Mesothelial cell of epicardium (in vitro differentiated cells): ENCODE measurements at regions not wholly inside any gene's neighbourhood (a gene's known extent, or its start where the extent isn't known, plus 50 kb on each side); places are given as distances from the start of the nearest gene placed in this dataset.
"Not testable (repeated sequence)": the region's sequence is repeated elsewhere in the genome, so short reads cannot be mapped to it uniquely, and the experiment has no call there.

Experiments
- DNase-seq, 2 experiments: peaks; one replicate each; pipeline ENCODE4 v3.0.0; 2021; ENCODE audit warnings: low spot score in 2 of 2; ENCODE audit not compliant: unreplicated experiment in 2 of 2
- H3K27ac Mint-ChIP-seq: 2 replicates; pipeline ENCODE4 v1.8.0; 2021; ENCODE audit warnings: mixed read lengths
- H3K27me3 Mint-ChIP-seq: 2 replicates; pipeline ENCODE4 v1.8.0; 2021; ENCODE audit warnings: low read depth, mixed read lengths
- H3K36me3 Mint-ChIP-seq: 2 replicates; pipeline ENCODE4 v1.8.0; 2021; ENCODE audit warnings: mixed read lengths
- H3K4me1 Mint-ChIP-seq: 2 replicates; pipeline ENCODE4 v1.8.0; 2021; ENCODE audit warnings: mixed read lengths
- H3K4me3 Mint-ChIP-seq: 2 replicates; pipeline ENCODE4 v1.8.0; 2021; ENCODE audit warnings: mild to moderate bottlenecking, moderate library complexity, mixed read lengths
- H3K9me3 Mint-ChIP-seq: 2 replicates; pipeline ENCODE4 v1.8.0; 2021; ENCODE audit warnings: mixed read lengths
- TF ChIP-seq, protein P1 (sequence below): fragments of 200-600 bp; sonication (generic); IDR thresholded peaks from one replicate; pipeline ENCODE4 v1.5.0; 2021; ENCODE audit warnings: antibody characterized with exemption; ENCODE audit not compliant: unreplicated experiment

GRCh38 chr15:95194746-95195145, 963.4 kb downstream of the MCTP2 start:
- TF ChIP-seq, protein P1, sequence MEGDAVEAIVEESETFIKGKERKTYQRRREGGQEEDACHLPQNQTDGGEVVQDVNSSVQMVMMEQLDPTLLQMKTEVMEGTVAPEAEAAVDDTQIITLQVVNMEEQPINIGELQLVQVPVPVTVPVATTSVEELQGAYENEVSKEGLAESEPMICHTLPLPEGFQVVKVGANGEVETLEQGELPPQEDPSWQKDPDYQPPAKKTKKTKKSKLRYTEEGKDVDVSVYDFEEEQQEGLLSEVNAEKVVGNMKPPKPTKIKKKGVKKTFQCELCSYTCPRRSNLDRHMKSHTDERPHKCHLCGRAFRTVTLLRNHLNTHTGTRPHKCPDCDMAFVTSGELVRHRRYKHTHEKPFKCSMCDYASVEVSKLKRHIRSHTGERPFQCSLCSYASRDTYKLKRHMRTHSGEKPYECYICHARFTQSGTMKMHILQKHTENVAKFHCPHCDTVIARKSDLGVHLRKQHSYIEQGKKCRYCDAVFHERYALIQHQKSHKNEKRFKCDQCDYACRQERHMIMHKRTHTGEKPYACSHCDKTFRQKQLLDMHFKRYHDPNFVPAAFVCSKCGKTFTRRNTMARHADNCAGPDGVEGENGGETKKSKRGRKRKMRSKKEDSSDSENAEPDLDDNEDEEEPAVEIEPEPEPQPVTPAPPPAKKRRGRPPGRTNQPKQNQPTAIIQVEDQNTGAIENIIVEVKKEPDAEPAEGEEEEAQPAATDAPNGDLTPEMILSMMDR, result no peak
- Mint-ChIP-seq H3K36me3 (peaks cover 7% of the 10 kb centered on the region), H3K27ac (no peak overlapping the region), H3K4me1 (peaks cover 34% of the 10 kb centered on the region), H3K4me3 (no peak overlapping the region), H3K9me3 (peaks cover 7% of the 10 kb centered on the region), H3K27me3 (no peaks in the 10 kb centered on the region)
- DNase-seq, result no peak

- H3K27me3 Mint-ChIP-seq, result no peaks in the 10 kb centered on the region
- H3K36me3 Mint-ChIP-seq, result peaks cover 13% of the 10 kb centered on the region
- peak overlapping the region; percentile 85 for H3K27ac Mint-ChIP-seq
- H3K4me3 Mint-ChIP-seq, result peak overlapping the region; percentile 68
- DNase-seq, result no peak
- H3K9me3 Mint-ChIP-seq, result peaks cover 18% of the 10 kb centered on the region
- H3K4me1 Mint-ChIP-seq, result peaks cover 31% of the 10 kb centered on the region
- TF ChIP-seq, protein P1, result no peak
Measured at GRCh38 chr15:95196176-95196915, 965.0 kb downstream of the MCTP2 start.

DNA sequence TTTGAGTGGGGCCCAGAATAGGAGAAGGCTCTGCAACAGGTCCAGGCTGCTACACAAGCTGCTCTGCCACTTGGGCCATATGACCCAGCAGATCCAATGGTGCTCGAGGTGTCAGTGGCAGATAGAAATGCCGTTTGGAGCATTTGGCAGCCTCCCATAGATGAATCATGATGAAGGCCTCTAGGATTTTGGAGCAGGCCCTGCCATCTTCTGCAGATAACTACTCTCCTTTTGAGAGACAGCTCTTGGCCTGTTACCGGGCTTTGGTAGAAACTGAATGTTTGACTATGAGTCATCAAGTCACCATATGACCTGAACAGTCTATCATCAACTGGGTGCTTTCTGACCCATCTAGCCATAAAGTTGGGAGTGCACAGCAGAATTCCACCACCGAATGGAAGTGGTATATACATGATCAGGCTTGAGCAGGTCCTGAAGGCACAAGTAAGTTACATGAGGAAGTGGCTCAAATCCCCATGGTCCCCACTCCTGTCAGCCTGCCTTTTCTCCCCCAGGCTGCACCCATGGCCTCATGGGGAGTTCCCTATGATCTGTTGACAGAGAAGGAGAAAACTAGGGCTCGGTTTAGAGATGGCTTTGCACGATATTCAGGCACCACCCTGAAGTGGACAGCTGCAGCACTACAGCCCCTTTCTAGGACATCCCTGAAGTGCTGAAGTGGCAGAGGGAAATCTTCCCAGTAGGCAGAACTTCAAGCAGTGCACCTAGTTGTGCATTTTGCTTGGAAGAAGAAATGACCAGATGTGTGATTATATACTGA, 971.4 kb downstream of the MCTP2 start:
- Mint-ChIP-seq H3K4me1 (no peaks in the 10 kb centered on the region), H3K4me3 (no peak overlapping the region), H3K27ac (no peak overlapping the region), H3K27me3 (no peaks in the 10 kb centered on the region), H3K9me3 (peaks cover 56% of the 10 kb centered on the region), H3K36me3 (peaks cover 29% of the 10 kb centered on the region)
- DNase-seq, result no peak
- TF ChIP-seq, protein P1, result no peak

DNA sequence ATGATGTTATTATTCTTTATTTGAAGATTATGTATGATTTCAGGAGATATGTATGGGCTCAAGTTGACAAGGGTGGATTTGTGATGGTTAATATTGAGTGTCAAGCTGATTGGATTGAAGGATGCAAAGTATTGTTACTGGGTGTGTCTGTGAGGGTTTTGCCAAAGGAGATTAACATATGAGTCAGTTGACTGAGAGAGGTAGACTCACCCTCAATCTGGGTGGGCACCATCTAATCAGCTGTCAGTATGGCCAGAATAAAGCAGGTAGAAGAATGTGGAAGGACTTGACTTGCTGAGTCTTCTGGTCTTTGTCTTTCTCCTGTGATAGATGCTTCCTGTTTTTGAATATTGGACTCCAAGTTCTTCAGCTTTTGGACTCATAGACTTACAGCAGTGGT, 973.7 kb downstream of the MCTP2 start:
- Mint-ChIP-seq H3K27me3 (no peaks in the 10 kb centered on the region), H3K27ac (no peak overlapping the region), H3K36me3 (peaks cover 19% of the 10 kb centered on the region), H3K4me1 (no peaks in the 10 kb centered on the region), H3K4me3 (no peak overlapping the region), H3K9me3 (peaks cover 58% of the 10 kb centered on the region)
- TF ChIP-seq, protein P1, result no peak
- no peak for DNase-seq

- not testable (repeated sequence) for H3K27ac Mint-ChIP-seq, H3K27me3 Mint-ChIP-seq, H3K4me3 Mint-ChIP-seq, DNase-seq, H3K4me1 Mint-ChIP-seq
- Mint-ChIP-seq H3K36me3 (peaks cover 16% of the 10 kb centered on the region), H3K9me3 (peaks cover 55% of the 10 kb centered on the region)
Measured at GRCh38 chr15:95205830-95206229, 974.5 kb downstream of the MCTP2 start.

- Mint-ChIP-seq H3K36me3 (peaks cover 15% of the 10 kb centered on the region), H3K27me3 (no peaks in the 10 kb centered on the region), H3K9me3 (peaks cover 48% of the 10 kb centered on the region), H3K4me3 (no peak overlapping the region), H3K27ac (no peak overlapping the region), H3K4me1 (peaks cover 8% of the 10 kb centered on the region)
- DNase-seq, result no peak
- TF ChIP-seq, protein P1, result no peak
Measured at GRCh38 chr15:95208071-95208470, 976.7 kb downstream of the MCTP2 start.
